ENCODE measurements at regions not wholly inside any gene's neighbourhood (a gene's known extent, or its start where the extent isn't known, plus 50 kb on each side); places are given as distances from the start of the nearest gene placed in this dataset.

DNA sequence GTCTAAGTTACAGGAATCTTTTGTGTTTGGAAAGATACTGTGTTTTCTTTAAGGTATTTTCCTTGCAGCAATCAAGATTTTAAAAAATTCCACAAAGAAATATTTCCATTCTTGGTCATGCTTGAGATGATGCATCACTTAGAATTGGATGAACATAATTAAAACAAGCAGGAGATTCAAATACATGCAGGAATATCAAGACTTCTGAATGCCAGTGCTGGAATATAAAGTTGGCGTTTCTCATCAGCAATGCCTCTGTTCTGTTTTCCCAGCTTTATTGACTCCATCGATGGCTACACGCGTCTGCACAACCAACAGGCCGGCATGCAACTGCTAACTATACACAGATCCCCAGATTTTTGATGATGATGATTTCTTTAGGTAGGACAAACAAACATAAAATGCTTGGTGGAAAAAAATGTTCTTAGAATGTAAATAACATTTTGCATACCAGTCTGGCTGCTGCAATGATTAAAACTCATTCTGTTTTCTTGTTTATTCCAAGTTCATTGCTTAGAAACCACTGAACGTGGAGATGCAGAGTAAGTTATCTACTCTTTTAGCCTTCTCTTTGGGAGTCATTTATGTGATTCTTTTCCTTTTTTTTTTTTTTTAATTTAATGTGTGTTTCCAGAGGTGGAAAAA is 91.3 kb upstream of the FAM171A1 start:
- intact Hi-C loops (cut with DNase I): no loop called here
- no peak for DNase-seq

DNA sequence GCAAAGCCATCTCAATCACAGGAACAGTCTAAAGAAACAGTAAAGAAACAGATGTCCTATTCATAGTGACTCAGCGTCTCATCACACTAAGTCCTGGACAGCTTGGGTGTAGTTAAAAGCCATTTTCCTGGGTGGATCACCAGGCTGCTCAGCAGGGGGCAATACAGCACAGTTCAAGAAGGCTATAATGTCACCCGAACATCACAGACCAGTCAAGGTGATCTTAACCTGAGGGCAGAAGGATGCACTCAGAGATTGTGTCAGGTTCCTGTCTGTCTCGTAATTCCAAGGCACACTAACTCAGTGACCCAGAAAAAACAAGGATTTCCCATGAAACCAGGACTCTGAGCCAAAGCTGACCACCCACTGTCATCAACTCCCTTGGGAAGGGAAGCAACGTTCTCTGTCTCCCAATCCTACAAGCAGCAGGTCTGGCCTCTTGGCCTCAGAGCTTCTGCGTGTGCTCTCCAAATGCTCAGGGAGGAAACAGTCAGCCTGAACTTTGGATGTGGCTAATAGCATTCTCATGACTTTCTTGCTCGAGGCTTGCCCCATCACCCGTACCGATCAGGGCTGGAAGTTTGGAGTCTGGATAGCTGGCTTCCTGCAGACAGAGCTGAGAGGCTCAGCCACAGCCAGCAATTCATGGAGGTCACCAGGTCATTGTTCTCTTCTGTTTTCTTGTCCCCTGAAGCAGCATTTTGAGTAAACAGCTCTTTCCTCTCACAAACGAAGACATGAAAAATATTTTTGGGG is 90.4 kb upstream of the FAM171A1 start:
- DNase-seq: no peak
- intact Hi-C loops (cut with DNase I): no loop called here

DNA sequence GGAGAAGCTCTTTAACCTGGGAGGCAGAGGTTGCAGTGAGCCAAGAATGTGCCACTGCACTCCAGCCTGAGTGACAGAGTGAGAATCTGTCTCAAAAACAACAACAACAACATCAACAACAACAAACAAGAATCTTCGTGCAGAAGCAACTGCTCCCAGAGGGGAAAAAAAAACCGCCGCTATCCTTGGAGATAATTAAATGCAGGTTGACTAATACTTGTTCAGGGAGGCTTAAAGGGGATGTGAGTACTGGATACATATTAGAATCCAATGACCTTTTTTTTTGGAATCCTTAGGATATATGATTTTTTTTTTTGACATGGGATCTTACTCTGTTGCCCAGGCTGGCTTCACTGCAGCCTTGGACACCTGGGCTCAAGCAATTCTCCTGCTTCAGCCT is 89.6 kb upstream of the FAM171A1 start:
- intact Hi-C loops (cut with DNase I): no loop called here
- no peak for DNase-seq

GRCh38 chr10:15459218-15459617 is 88.1 kb upstream of the FAM171A1 start:
- no peak for DNase-seq
- intact Hi-C loops (cut with DNase I): no loop called here

DNA sequence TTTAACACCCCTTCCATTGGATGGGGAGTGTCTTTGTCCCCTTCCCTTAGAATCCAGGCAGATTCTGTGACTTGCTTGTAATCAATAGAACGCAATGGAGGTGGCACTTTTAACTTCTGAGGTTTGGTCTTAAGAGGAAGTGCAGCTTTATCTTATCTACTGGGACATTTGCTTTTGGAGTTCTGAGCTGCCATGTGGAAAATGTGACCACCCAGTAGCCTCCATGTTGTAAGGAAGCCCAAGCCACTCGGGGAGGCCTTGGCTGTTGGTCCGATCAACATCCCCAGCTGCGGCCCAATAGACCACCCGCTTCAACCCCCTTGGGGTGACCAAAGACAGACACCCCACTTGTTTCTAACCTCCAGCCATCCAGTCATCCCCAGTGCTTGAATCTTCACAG is 86.3 kb upstream of the FAM171A1 start:
- DNase-seq: no peak
- intact Hi-C loops (cut with DNase I): no loop called here

DNA sequence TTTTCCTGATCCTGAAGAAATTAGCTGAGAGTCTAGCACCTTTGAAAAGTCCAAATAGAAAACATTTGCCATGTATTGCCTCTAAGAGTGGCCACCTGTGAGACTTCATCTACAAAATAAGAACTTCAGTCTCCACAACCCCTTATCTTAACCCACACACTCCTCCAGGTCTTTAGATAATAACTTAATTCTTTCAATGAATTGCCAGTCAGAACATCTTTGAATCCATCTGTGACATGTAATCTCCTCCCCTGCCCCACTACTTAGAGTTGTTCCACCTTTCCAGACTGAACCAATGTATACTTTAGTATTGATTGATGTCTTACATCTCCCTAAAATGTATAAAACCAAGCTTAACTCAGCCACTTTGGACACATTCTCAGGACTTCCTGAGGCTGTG is 84.4 kb upstream of the FAM171A1 start:
- intact Hi-C loops (cut with DNase I): no loop called here
- DNase-seq: no peak

- intact Hi-C loops (cut with DNase I): no loop called here
- no peak for DNase-seq
These were observed 82.8 kb upstream of the FAM171A1 start for GRCh38 chr10:15453926-15454325.

GRCh38 chr10:15453457-15453856 is 82.4 kb upstream of the FAM171A1 start:
- no peak for DNase-seq
- intact Hi-C loops (cut with DNase I): no loop called here

GRCh38 chr10:15452545-15452944 is 81.5 kb upstream of the FAM171A1 start:
- intact Hi-C loops (cut with DNase I): no loop called here
- DNase-seq: no peak

DNA sequence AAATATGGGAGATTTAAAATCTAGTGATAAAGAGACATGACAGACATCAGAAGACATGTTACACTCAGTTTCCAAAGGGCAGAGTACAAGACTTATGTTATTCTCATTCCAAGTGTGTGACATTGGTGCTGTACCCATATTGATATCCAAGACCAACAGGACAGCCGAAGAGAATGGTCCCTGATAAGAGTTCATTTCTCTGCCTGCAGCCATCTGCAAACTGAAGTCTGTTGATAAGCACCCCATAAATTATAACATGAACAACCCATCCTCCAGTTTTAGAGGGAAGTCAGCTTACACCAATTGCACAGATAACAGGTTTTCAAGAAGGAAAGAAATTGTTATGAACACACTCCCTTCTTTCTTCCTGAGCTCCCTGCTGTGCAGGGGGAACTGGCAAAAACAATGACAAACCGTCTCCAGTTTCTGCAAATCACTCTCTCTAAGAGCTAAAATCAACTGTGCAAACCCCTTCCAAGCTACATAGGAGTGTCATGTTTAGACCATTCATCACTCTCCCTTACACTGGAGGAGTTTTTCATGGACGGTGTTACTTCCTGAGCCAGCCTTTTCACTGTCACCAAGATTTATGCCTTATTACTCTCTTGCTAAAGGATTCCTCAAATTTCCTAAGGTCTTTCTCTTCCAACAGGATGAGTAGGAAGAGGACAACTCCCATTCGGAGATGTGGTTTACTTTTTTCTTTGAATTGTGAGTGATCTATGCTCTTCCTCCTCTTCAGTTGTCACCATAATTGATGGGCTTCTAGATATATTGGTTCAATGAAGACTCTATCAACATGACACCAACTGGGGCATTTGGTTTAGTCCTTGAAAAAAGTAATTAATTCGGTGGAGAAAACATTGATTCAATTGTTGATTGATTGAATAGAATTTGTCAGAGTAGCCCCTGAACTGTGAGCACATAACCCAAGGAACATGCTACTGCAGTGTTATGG is 80.3 kb upstream of the FAM171A1 start:
- intact Hi-C loops (cut with DNase I): no loop called here
- no peak for DNase-seq

DNA sequence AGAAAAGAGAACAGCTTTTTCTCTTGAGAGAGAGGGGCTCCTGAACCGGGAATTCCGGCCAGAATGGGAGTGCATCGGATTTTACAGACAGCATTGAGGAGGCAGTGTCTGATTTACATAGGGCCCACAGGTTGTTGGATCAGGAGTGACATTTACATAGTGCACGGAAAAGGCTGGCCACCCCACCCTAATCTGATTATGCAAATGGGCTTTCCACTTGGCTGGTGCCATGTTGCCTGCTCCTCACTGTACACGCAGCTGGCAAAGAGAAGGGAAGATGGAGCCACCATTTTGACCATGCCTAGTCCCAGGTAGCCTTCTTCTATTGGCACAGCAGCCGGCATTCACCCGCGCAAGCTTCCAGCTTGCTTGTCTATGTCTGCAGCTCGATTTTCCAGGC is 77.5 kb upstream of the FAM171A1 start:
- no peak for DNase-seq
- intact Hi-C loops (cut with DNase I): no loop called here

- no peak for DNase-seq
- intact Hi-C loops (cut with DNase I): no loop called here
These were observed 73.9 kb upstream of the FAM171A1 start for GRCh38 chr10:15445006-15445390.

DNA sequence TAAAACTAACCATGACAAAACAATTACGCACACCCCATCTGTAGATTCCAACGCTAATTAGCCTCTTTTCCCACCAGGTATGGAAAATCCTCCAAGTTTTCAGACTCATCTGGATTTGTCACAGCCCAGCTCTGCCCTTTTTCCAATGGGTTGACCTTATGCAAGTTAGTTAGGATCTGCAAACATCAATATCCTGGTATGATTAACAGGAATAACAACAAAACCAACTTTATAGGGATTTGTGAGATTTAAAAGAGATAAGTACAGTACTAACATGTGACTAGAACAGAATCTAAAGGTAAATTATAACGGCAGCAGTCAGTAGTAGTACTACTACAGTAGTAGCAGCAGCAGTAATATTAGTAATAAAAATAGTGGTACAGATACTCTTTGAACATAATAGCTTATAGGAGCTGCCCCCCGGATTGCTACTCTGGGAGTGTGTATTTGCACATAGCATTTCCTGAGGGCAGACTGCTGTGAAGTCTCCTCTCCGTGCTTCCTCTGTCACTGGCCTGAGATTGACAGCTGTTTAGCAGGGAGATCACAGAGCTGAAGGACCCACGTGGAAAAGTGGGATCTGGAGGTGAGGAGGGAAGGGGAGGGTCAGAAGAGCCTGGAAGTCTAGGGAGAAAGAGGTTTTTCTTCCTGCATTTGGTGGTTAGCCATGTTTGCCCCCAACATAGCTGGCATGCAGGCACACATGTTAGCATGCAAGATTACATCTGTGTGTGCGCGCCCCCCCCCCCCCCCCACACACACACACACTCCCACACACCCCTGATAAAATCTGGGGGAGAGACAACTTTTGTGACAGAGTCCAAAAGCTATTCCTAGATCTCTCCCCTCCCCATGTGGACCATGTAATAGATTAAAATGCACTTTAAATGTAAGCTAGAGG is 73.3 kb upstream of the FAM171A1 start:
- DNase-seq: no peak
- intact Hi-C loops (cut with DNase I): no loop called here

- DNase-seq: no peak
- intact Hi-C loops (cut with DNase I): no loop called here
These were observed 71.0 kb upstream of the FAM171A1 start for GRCh38 chr10:15442056-15442455.

GRCh38 chr10:15440204-15440711 is 69.2 kb upstream of the FAM171A1 start:
- no peak for DNase-seq
- intact Hi-C loops (cut with DNase I): no loop called here

GRCh38 chr10:15439341-15439842 is 68.3 kb upstream of the FAM171A1 start:
- intact Hi-C loops (cut with DNase I): no loop called here
- DNase-seq: no peak

DNA sequence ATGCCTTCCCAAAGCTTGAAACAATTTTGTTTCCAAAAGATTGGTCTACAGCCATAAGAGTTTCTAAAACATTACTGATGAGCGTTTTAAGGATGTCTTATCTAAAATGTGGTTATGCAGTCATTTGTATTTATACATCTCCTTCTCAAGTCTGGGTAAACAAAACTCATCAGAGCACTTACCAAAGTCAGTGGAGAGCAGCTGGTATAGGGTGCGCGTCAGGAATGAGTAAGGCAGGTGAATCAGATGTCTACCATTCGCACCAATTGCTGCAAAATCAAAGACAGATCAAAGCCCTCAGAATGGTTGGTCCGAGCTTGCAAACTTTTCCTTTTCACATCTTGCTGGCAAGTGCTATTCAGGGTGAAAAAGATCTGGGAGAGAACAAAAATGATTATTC is 65.6 kb upstream of the FAM171A1 start:
- intact Hi-C loops (cut with DNase I): no loop called here
- no peak for DNase-seq

DNA sequence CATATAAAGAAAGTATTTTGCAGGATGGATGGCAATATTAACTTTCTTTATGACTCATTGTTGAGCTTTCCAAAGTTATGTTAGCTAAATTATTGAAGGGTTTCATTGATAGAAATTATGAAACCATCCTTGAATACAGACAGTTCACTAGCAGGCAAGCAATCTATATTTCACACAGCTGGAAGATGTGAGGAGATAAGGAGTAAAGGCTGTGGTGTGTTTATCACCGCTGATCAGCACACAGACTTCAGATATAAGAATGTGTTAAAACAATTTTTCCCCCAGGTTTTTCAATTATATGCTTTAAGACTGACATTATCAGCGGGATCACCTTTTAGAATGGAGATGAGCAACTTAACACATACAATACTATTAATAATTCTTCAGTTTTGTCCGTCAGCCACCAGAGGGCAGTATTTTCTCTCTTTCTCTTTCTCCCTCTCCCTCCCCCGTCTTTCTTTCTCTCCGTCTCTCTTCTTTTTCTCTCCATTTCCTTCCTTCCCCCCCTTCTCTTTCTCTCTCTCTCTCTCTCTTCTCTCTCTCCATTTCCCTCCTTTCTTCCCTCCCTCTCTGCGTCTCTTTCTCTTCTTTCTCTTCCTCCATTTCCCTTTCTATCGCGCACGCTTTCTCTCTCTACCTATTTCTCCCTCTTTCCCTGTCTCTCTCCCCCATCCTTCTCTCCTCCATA is 62.9 kb upstream of the FAM171A1 start:
- DNase-seq: peak in 1 of 10 donors; percentile 17
- intact Hi-C loops (cut with DNase I): loop anchor here (5.0 kb wide), 2 partner anchors 288 to 388 kb away; no protein-coding TSS in a partner anchor

GRCh38 chr10:15432266-15432665 is 61.2 kb upstream of the FAM171A1 start:
- intact Hi-C loops (cut with DNase I): loop anchor here (5.0 kb wide), 2 partner anchors 290 to 390 kb away; no protein-coding TSS in a partner anchor
- DNase-seq: no peak

All from posterior cingulate gyrus (tissue), 11 donors.